ENCODE measurements at regions not wholly inside any gene's neighbourhood (a gene's known extent, or its start where the extent isn't known, plus 50 kb on each side); places are given as distances from the start of the nearest gene placed in this dataset.
A peak's percentile ranks its signal among the peaks of the same experiment; 100 is the strongest.
"Not testable (repeated sequence)": the region's sequence is repeated elsewhere in the genome, so short reads cannot be mapped to it uniquely, and the experiment has no call there.

- peak; percentile 62 for DNase-seq
Measured at GRCh38 chr4:123649645-123650391, 253.2 kb downstream of the SPRY1 start.

GRCh38 chr4:123651066-123651465 lies 254.5 kb downstream of the SPRY1 start:
- DNase-seq = no peak

GRCh38 chr4:123651536-123652180 lies 255.1 kb downstream of the SPRY1 start:
- DNase-seq = no peak

GRCh38 chr4:123652476-123652875 lies 255.9 kb downstream of the SPRY1 start:
- no peak for DNase-seq

- no peak for DNase-seq
Measured at GRCh38 chr4:123653236-123653635, 256.6 kb downstream of the SPRY1 start.

GRCh38 chr4:123656746-123657294 lies 260.2 kb downstream of the SPRY1 start:
- DNase-seq = not testable (repeated sequence)

- DNase-seq = not testable (repeated sequence)
Measured at GRCh38 chr4:123657606-123658005, 261.0 kb downstream of the SPRY1 start.

- DNase-seq = no peak
Measured at GRCh38 chr4:123659262-123659661, 262.7 kb downstream of the SPRY1 start.

- no peak for DNase-seq
Measured at GRCh38 chr4:123659730-123660129, 263.1 kb downstream of the SPRY1 start.

GRCh38 chr4:123661080-123661737 lies 264.6 kb downstream of the SPRY1 start:
- no peak for DNase-seq

- no peak for DNase-seq
Measured at GRCh38 chr4:123662827-123663226, 266.2 kb downstream of the SPRY1 start.

GRCh38 chr4:123666486-123666885 lies 269.9 kb downstream of the SPRY1 start:
- DNase-seq = no peak

GRCh38 chr4:123667496-123667895 lies 270.9 kb downstream of the SPRY1 start:
- DNase-seq = no peak

- no peak for DNase-seq
Measured at GRCh38 chr4:123667991-123668390, 271.4 kb downstream of the SPRY1 start.

- DNase-seq = no peak
Measured at GRCh38 chr4:123671636-123672404, 275.2 kb downstream of the SPRY1 start.

GRCh38 chr4:123672987-123673386 lies 276.4 kb downstream of the SPRY1 start:
- no peak for DNase-seq

GRCh38 chr4:123673971-123674370 lies 277.4 kb downstream of the SPRY1 start:
- no peak for DNase-seq

- DNase-seq = no peak
Measured at GRCh38 chr4:123674762-123675465, 278.3 kb downstream of the SPRY1 start.

GRCh38 chr4:123675567-123675966 lies 279.0 kb downstream of the SPRY1 start:
- DNase-seq = no peak

GRCh38 chr4:123676071-123676889 lies 279.7 kb downstream of the SPRY1 start:
- DNase-seq = no peak

GRCh38 chr4:123676890-123677229 lies 280.3 kb downstream of the SPRY1 start:
- peak; percentile 52 for DNase-seq

Data from NCI-H510A treated with DMSO at 0.1 percent for 48 hours (cell line).